Activated CD4-positive, alpha-beta T cell treated with anti-CD3 and anti-CD28 coated beads, Interleukin-2, amount 10 ng/mL, durations not matched to agents 7 days and 5 days (primary cell): ENCODE measurements at regions not wholly inside any gene's neighbourhood (a gene's known extent, or its start where the extent isn't known, plus 50 kb on each side); places are given as distances from the start of the nearest gene placed in this dataset.

ENCODE experiments used
- CTCF ChIA-PET: fragments of 350-600 bp; sonication (Branson Sonifier 250); formaldehyde crosslinking; loops from one replicate; lab custom pipeline; 2021; ENCODE audit warnings: antibody characterized with exemption; lab: Charles Lee
- POLR2A ChIA-PET: fragments of 350-600 bp; sonication (Branson Sonifier 250); formaldehyde crosslinking; loops from one replicate; lab custom pipeline; 2021; ENCODE audit warnings: antibody characterized with exemption; lab: Charles Lee
- DNase-seq: peaks from one replicate; pipeline ENCODE4 v3.0.0-alpha.2; 2020
- H3K27ac Mint-ChIP-seq: one replicate; pipeline ENCODE4 v1.8.0; 2021; ENCODE audit warnings: mild to moderate bottlenecking, moderate library complexity, mixed read lengths
- H3K27me3 Mint-ChIP-seq: one replicate; pipeline ENCODE4 v1.8.0; 2021; ENCODE audit warnings: mixed read lengths
- H3K36me3 Mint-ChIP-seq: one replicate; pipeline ENCODE4 v1.8.0; 2021; ENCODE audit warnings: low read depth, mixed read lengths
- H3K4me1 Mint-ChIP-seq: one replicate; pipeline ENCODE4 v1.8.0; 2021; ENCODE audit warnings: mixed read lengths
- H3K4me3 Mint-ChIP-seq: one replicate; pipeline ENCODE4 v1.8.0; 2021; ENCODE audit warnings: mild to moderate bottlenecking, moderate library complexity, mixed read lengths
- H3K9me3 Mint-ChIP-seq: one replicate; pipeline ENCODE4 v1.8.0; 2021; ENCODE audit warnings: mixed read lengths

DNA sequence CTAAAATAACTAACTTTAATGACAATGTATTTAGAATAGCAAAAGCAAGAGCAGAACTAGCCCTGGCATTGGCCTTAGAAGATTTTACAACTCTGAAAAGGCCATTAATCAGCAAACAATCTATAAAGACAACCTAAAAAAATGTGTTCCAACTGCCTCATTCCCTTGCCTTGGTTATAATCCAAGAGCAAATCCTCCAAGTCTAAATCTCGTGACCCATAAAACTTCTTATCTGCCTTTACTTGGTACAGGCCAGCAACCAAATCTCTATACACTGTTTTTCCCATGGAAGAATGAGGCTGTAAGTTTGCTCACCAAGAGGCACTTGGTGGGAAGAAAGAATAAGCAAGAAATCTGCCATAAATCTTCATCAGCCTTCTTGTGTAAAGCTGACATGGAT is 175.3 kb upstream of the MID1 start:
- Mint-ChIP-seq H3K4me3 (no peak overlapping the region), H3K27ac (no peak overlapping the region), H3K9me3 (no peaks in the 10 kb centered on the region), H3K4me1 (no peaks in the 10 kb centered on the region), H3K27me3 (no peaks in the 10 kb centered on the region), H3K36me3 (no peaks in the 10 kb centered on the region)
- ChIA-PET CTCF (no interaction called here), POLR2A (no interaction called here)
- DNase-seq, result no peak

- no peak overlapping the region for H3K27ac Mint-ChIP-seq
- H3K4me1 Mint-ChIP-seq, result no peaks in the 10 kb centered on the region
- H3K27me3 Mint-ChIP-seq, result no peaks in the 10 kb centered on the region
- ChIA-PET POLR2A (no interaction called here), CTCF (no interaction called here)
- no peak overlapping the region for H3K4me3 Mint-ChIP-seq
- H3K36me3 Mint-ChIP-seq, result no peaks in the 10 kb centered on the region
- no peaks in the 10 kb centered on the region for H3K9me3 Mint-ChIP-seq
- DNase-seq, result no peak
Observed at GRCh38 chrX:10797466-10797865, 177.1 kb upstream of the MID1 start.

GRCh38 chrX:10798041-10798440 is 177.7 kb upstream of the MID1 start:
- Mint-ChIP-seq H3K9me3 (no peaks in the 10 kb centered on the region), H3K27ac (no peak overlapping the region), H3K27me3 (no peaks in the 10 kb centered on the region), H3K36me3 (no peaks in the 10 kb centered on the region), H3K4me3 (no peak overlapping the region), H3K4me1 (no peaks in the 10 kb centered on the region)
- DNase-seq, result no peak
- CTCF ChIA-PET, result no interaction called here
- POLR2A ChIA-PET, result no interaction called here

GRCh38 chrX:10800796-10801195 is 180.4 kb upstream of the MID1 start:
- CTCF ChIA-PET, result no interaction called here

DNA sequence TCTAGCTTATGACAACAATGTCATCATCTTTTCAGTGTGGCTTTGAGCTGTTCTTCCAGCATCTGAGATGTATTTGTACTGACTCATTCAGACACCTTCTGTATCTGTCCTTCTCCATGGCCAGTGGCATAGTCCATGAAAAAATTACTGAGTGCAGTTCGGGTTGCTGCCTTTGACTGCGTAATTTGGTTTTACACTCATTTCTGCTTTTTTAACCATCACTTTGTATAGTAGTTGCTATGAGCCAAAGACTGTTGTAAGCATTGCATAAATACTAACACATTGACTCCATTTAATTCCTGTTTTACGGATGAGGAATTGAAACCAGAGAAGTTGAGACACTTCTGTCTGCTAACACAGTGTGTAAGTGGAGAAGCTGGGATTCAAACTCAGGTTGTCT is 190.7 kb upstream of the MID1 start:
- Mint-ChIP-seq H3K36me3 (no peaks in the 10 kb centered on the region), H3K27me3 (no peaks in the 10 kb centered on the region), H3K4me1 (no peaks in the 10 kb centered on the region), H3K27ac (no peak overlapping the region), H3K4me3 (no peak overlapping the region), H3K9me3 (no peaks in the 10 kb centered on the region)
- ChIA-PET CTCF (no interaction called here), POLR2A (no interaction called here)
- DNase-seq, result no peak

More at GRCh38 chrX:10800796-10801195, 180.4 kb upstream of the MID1 start:
- no peaks in the 10 kb centered on the region for H3K36me3 Mint-ChIP-seq
- H3K4me3 Mint-ChIP-seq, result no peak overlapping the region
- H3K4me1 Mint-ChIP-seq, result no peaks in the 10 kb centered on the region
- no peaks in the 10 kb centered on the region for H3K27me3 Mint-ChIP-seq
- DNase-seq, result no peak
- no peaks in the 10 kb centered on the region for H3K9me3 Mint-ChIP-seq
- POLR2A ChIA-PET, result no interaction called here
- H3K27ac Mint-ChIP-seq, result no peak overlapping the region

- H3K27me3 Mint-ChIP-seq, result no peaks in the 10 kb centered on the region
- ChIA-PET POLR2A (no interaction called here), CTCF (no interaction called here)
- no peaks in the 10 kb centered on the region for H3K4me1 Mint-ChIP-seq
- H3K9me3 Mint-ChIP-seq, result no peaks in the 10 kb centered on the region
- no peak overlapping the region for H3K27ac Mint-ChIP-seq
- no peak overlapping the region for H3K4me3 Mint-ChIP-seq
- DNase-seq, result no peak
- no peaks in the 10 kb centered on the region for H3K36me3 Mint-ChIP-seq
Observed at GRCh38 chrX:10813761-10814160, 193.4 kb upstream of the MID1 start.

GRCh38 chrX:10818651-10819050 is 198.3 kb upstream of the MID1 start:
- Mint-ChIP-seq H3K4me1 (no peaks in the 10 kb centered on the region), H3K27me3 (no peaks in the 10 kb centered on the region), H3K27ac (no peak overlapping the region), H3K36me3 (no peaks in the 10 kb centered on the region), H3K4me3 (no peak overlapping the region), H3K9me3 (no peaks in the 10 kb centered on the region)
- ChIA-PET POLR2A (no interaction called here), CTCF (interaction anchor here (0.8 kb wide), 1 partner anchor 25 kb away, joined by 3 read pairs; no protein-coding TSS in a partner anchor)
- DNase-seq, result no peak

DNA sequence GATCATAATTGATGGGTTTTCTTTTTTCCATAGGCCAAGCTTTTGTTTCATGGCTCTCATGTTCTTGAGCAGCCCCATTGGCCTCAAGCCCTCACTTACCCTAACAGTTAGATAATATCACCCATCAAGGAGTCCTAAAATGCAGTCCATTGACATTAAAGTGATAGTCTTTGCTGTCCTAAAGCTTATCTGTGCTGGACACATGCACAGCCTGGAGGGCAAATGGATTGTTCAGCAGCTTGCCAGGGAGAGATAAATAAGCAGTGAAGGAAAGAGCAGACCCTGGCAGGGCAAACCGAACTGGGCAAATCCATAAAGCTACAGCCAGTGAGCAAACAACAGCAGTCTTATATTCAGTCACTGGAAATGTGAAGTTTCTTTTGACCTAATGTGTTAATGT is 199.6 kb upstream of the MID1 start:
- H3K4me1 Mint-ChIP-seq, result no peaks in the 10 kb centered on the region
- no peaks in the 10 kb centered on the region for H3K27me3 Mint-ChIP-seq
- no peak overlapping the region for H3K4me3 Mint-ChIP-seq
- no peaks in the 10 kb centered on the region for H3K36me3 Mint-ChIP-seq
- H3K27ac Mint-ChIP-seq, result no peak overlapping the region
- ChIA-PET CTCF (no interaction called here), POLR2A (no interaction called here)
- DNase-seq, result no peak
- no peaks in the 10 kb centered on the region for H3K9me3 Mint-ChIP-seq

GRCh38 chrX:10821293-10821692 is 200.9 kb upstream of the MID1 start:
- H3K4me1 Mint-ChIP-seq, result no peaks in the 10 kb centered on the region
- ChIA-PET CTCF (no interaction called here), POLR2A (no interaction called here)
- H3K27me3 Mint-ChIP-seq, result no peaks in the 10 kb centered on the region
- no peak for DNase-seq
- H3K36me3 Mint-ChIP-seq, result no peaks in the 10 kb centered on the region
- no peak overlapping the region for H3K27ac Mint-ChIP-seq
- H3K4me3 Mint-ChIP-seq, result no peak overlapping the region
- no peaks in the 10 kb centered on the region for H3K9me3 Mint-ChIP-seq

- H3K9me3 Mint-ChIP-seq, result no peaks in the 10 kb centered on the region
- POLR2A ChIA-PET, result no interaction called here
- H3K4me1 Mint-ChIP-seq, result no peaks in the 10 kb centered on the region
- DNase-seq, result no peak
- H3K4me3 Mint-ChIP-seq, result no peak overlapping the region
- no peaks in the 10 kb centered on the region for H3K36me3 Mint-ChIP-seq
- no peaks in the 10 kb centered on the region for H3K27me3 Mint-ChIP-seq
- CTCF ChIA-PET, result no interaction called here
- H3K27ac Mint-ChIP-seq, result no peak overlapping the region
Observed at GRCh38 chrX:10828036-10828435, 207.7 kb upstream of the MID1 start.

GRCh38 chrX:10828640-10829039 is 208.3 kb upstream of the MID1 start:
- no peaks in the 10 kb centered on the region for H3K9me3 Mint-ChIP-seq
- no peak overlapping the region for H3K4me3 Mint-ChIP-seq
- ChIA-PET POLR2A (no interaction called here), CTCF (no interaction called here)
- H3K27ac Mint-ChIP-seq, result no peak overlapping the region
- no peaks in the 10 kb centered on the region for H3K36me3 Mint-ChIP-seq
- H3K4me1 Mint-ChIP-seq, result no peaks in the 10 kb centered on the region
- no peaks in the 10 kb centered on the region for H3K27me3 Mint-ChIP-seq
- DNase-seq, result no peak

DNA sequence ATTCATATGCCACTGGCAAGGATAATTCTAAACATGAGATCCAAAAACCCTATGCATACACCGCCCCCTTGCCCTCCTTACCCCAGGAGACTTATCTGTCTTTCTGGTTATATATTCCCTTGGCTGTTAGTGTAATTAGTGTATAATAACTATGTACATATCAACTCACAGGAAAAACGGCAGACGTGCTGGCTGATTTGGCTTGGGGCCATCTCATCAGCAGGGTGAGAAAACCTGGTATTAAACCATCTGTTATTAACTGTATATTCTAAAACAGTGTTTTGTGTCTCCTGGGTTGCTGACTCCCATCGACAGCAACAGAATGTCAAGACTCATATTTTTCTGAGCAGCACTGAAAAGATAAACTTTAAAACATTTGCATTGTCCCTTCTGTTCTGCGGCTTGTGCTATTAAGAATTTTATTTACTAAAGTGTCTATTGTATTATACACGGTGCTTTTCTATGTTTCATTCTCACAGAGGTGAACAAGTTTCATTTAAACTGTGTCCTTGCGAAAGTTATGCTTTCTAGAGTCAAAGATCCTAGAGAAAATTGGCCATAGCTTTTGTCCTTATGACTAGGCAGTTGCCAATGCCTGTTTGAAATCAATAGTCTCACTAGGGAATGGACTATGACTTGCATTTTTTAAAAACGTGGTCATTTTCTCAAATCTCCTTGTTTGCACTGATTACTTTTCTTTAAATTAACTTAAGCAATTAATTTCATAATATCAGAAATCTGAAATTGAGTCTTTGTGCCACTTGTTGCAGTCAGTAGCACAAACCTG is 211.5 kb upstream of the MID1 start:
- Mint-ChIP-seq H3K27ac (no peak overlapping the region), H3K36me3 (no peaks in the 10 kb centered on the region), H3K4me3 (no peak overlapping the region), H3K4me1 (no peaks in the 10 kb centered on the region), H3K9me3 (no peaks in the 10 kb centered on the region), H3K27me3 (no peaks in the 10 kb centered on the region)
- POLR2A ChIA-PET, result no interaction called here
- CTCF ChIA-PET, result no interaction called here
- DNase-seq, result no peak

- POLR2A ChIA-PET, result no interaction called here
- no peak for DNase-seq
- H3K27ac Mint-ChIP-seq, result no peak overlapping the region
- no peak overlapping the region for H3K4me3 Mint-ChIP-seq
- CTCF ChIA-PET, result no interaction called here
- no peaks in the 10 kb centered on the region for H3K9me3 Mint-ChIP-seq
- H3K36me3 Mint-ChIP-seq, result no peaks in the 10 kb centered on the region
- no peaks in the 10 kb centered on the region for H3K4me1 Mint-ChIP-seq
- no peaks in the 10 kb centered on the region for H3K27me3 Mint-ChIP-seq
Observed at GRCh38 chrX:10833299-10834169, 213.1 kb upstream of the MID1 start.
